ENCODE measurements at regions not wholly inside any gene's neighbourhood (a gene's known extent, or its start where the extent isn't known, plus 50 kb on each side); places are given as distances from the start of the nearest gene placed in this dataset.

- Histone ChIP-seq H2AK5ac (ENCODE audit: low read length) (no peak overlapping the region), H3K18ac (ENCODE audit: low read length) (no peak overlapping the region), H3K9ac (ENCODE audit: low read length) (no peak overlapping the region), H3K56ac (ENCODE audit: low read length) (no peak overlapping the region), H3K36me3 (ENCODE audit: control insufficient read depth, insufficient read depth, low read length) (no peaks in the 10 kb centered on the region), H3K4ac (ENCODE audit: low read depth, low read length) (no peak overlapping the region), H2BK120ac (ENCODE audit: low read depth, low read length) (no peak overlapping the region), H3K4me3 (ENCODE audit: low read length) (no peak overlapping the region), H3K4me2 (ENCODE audit: low read length) (no peak overlapping the region), H3K4me1 (ENCODE audit: control insufficient read depth, low read depth, low read length) (no peaks in the 10 kb centered on the region), H3K27me3 (ENCODE audit: insufficient read depth, low read length, poor library complexity) (no peaks in the 10 kb centered on the region), H4K5ac (ENCODE audit: low read length) (no peak overlapping the region), H2BK15ac (replicated peaks; ENCODE audit: low read depth) (no peak overlapping the region), H3K79me1 (ENCODE audit: low read length) (no peaks in the 10 kb centered on the region), H3K79me2 (ENCODE audit: control insufficient read depth, insufficient read depth, low read length) (no peaks in the 10 kb centered on the region), H4K8ac (ENCODE audit: low read depth, low read length) (no peak overlapping the region), H2BK5ac (ENCODE audit: low read length) (no peak overlapping the region), H3K23ac (ENCODE audit: low read length) (no peak overlapping the region), H3K27ac (ENCODE audit: low read depth, low read length) (no peak overlapping the region)
- WGBS (ENCODE audit: extremely low coverage, insufficient coverage, low lambda C conversion rate) = no CpG with 5 or more reads among the region's 11 CpGs
- DNase-seq = no peak
Measured at GRCh38 chr10:130409331-130409730, 273.1 kb downstream of the GLRX3 start.

DNA sequence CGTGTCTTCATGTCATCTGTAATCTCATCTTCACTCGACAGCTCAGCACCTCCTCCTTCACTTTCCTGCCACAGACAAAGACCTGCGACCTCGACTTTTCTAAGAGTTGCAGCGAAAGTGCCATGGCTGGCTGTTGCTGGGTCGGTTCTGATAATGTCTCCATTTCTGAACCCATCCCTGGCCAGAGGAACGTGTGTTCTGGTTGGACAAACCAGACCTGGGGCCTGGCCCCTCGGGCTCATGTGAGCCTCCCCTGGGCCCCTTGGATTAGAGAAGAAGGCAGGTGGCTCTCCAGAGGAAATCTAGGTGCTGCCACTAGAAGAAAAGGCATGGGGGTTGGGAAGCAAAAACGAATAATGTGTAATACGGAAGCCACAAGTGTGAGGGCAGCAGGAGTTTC lies 273.7 kb downstream of the GLRX3 start:
- DNase-seq = no peak
- H3K23ac ChIP-seq (ENCODE audit: low read length) = no peak overlapping the region
- H3K4me3 ChIP-seq (ENCODE audit: low read length) = no peak overlapping the region
- H3K79me2 ChIP-seq (ENCODE audit: control insufficient read depth, insufficient read depth, low read length) = no peaks in the 10 kb centered on the region
- no peak overlapping the region for H3K4ac ChIP-seq (ENCODE audit: low read depth, low read length)
- H3K4me1 ChIP-seq (ENCODE audit: control insufficient read depth, low read depth, low read length) = no peaks in the 10 kb centered on the region
- H3K27me3 ChIP-seq (ENCODE audit: insufficient read depth, low read length, poor library complexity) = no peaks in the 10 kb centered on the region
- no peak overlapping the region for H2AK5ac ChIP-seq (ENCODE audit: low read length)
- H3K4me2 ChIP-seq (ENCODE audit: low read length) = no peak overlapping the region
- no CpG with 5 or more reads among the region's 10 CpGs for WGBS (ENCODE audit: extremely low coverage, insufficient coverage, low lambda C conversion rate)
- H2BK120ac ChIP-seq (ENCODE audit: low read depth, low read length) = no peak overlapping the region
- H3K36me3 ChIP-seq (ENCODE audit: control insufficient read depth, insufficient read depth, low read length) = no peaks in the 10 kb centered on the region
- no peak overlapping the region for H2BK5ac ChIP-seq (ENCODE audit: low read length)
- H4K8ac ChIP-seq (ENCODE audit: low read depth, low read length) = no peak overlapping the region
- H3K18ac ChIP-seq (ENCODE audit: low read length) = no peak overlapping the region
- H3K79me1 ChIP-seq (ENCODE audit: low read length) = no peaks in the 10 kb centered on the region
- H4K5ac ChIP-seq (ENCODE audit: low read length) = no peak overlapping the region
- H3K9ac ChIP-seq (ENCODE audit: low read length) = no peak overlapping the region
- H3K56ac ChIP-seq (ENCODE audit: low read length) = no peak overlapping the region
- H2BK15ac ChIP-seq (replicated peaks; ENCODE audit: low read depth) = no peak overlapping the region
- H3K27ac ChIP-seq (ENCODE audit: low read depth, low read length) = no peak overlapping the region

- H3K27me3 ChIP-seq (ENCODE audit: insufficient read depth, low read length, poor library complexity) = no peaks in the 10 kb centered on the region
- H3K4me2 ChIP-seq (ENCODE audit: low read length) = no peak overlapping the region
- no peak overlapping the region for H2AK5ac ChIP-seq (ENCODE audit: low read length)
- no peak overlapping the region for H4K8ac ChIP-seq (ENCODE audit: low read depth, low read length)
- WGBS (ENCODE audit: extremely low coverage, insufficient coverage, low lambda C conversion rate) = no CpG with 5 or more reads among the region's 13 CpGs
- H3K79me2 ChIP-seq (ENCODE audit: control insufficient read depth, insufficient read depth, low read length) = no peaks in the 10 kb centered on the region
- H3K4me1 ChIP-seq (ENCODE audit: control insufficient read depth, low read depth, low read length) = no peaks in the 10 kb centered on the region
- H3K9ac ChIP-seq (ENCODE audit: low read length) = no peak overlapping the region
- H4K5ac ChIP-seq (ENCODE audit: low read length) = no peak overlapping the region
- no peak overlapping the region for H3K27ac ChIP-seq (ENCODE audit: low read depth, low read length)
- DNase-seq = no peak
- no peak overlapping the region for H2BK120ac ChIP-seq (ENCODE audit: low read depth, low read length)
- H3K56ac ChIP-seq (ENCODE audit: low read length) = no peak overlapping the region
- no peak overlapping the region for H3K23ac ChIP-seq (ENCODE audit: low read length)
- no peaks in the 10 kb centered on the region for H3K36me3 ChIP-seq (ENCODE audit: control insufficient read depth, insufficient read depth, low read length)
- H3K18ac ChIP-seq (ENCODE audit: low read length) = no peak overlapping the region
- H3K4ac ChIP-seq (ENCODE audit: low read depth, low read length) = no peak overlapping the region
- no peaks in the 10 kb centered on the region for H3K79me1 ChIP-seq (ENCODE audit: low read length)
- no peak overlapping the region for H2BK15ac ChIP-seq (replicated peaks; ENCODE audit: low read depth)
- H2BK5ac ChIP-seq (ENCODE audit: low read length) = no peak overlapping the region
- H3K4me3 ChIP-seq (ENCODE audit: low read length) = no peak overlapping the region
Measured at GRCh38 chr10:130411496-130412085, 275.4 kb downstream of the GLRX3 start.

DNA sequence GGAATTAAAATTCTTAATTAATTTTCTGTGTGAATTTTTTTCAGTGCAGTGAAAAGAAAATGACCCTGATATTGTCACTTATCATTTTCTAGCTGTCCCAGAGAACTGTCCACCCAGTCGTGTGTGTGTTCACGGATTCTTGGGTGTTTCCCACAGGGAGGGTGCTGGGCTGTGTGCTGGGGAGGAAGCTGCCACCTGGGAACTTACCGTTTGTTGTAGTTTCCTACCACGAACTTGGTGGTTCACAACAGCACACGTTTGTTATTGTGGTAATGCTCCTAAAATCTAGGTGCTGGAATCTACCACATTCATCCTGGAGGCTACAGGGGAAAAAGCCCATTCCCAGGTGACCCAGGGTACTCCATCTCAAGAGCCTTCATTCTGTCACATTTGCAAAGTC lies 276.1 kb downstream of the GLRX3 start:
- Histone ChIP-seq H3K18ac (ENCODE audit: low read length) (no peak overlapping the region), H3K56ac (ENCODE audit: low read length) (no peak overlapping the region), H3K4me3 (ENCODE audit: low read length) (no peak overlapping the region), H3K36me3 (ENCODE audit: control insufficient read depth, insufficient read depth, low read length) (no peaks in the 10 kb centered on the region), H3K79me2 (ENCODE audit: control insufficient read depth, insufficient read depth, low read length) (no peaks in the 10 kb centered on the region), H2AK5ac (ENCODE audit: low read length) (no peak overlapping the region), H3K79me1 (ENCODE audit: low read length) (no peaks in the 10 kb centered on the region), H2BK15ac (replicated peaks; ENCODE audit: low read depth) (no peak overlapping the region), H3K4me2 (ENCODE audit: low read length) (no peak overlapping the region), H3K9ac (ENCODE audit: low read length) (no peak overlapping the region), H3K23ac (ENCODE audit: low read length) (no peak overlapping the region), H3K27me3 (ENCODE audit: insufficient read depth, low read length, poor library complexity) (no peaks in the 10 kb centered on the region), H2BK5ac (ENCODE audit: low read length) (no peak overlapping the region), H2BK120ac (ENCODE audit: low read depth, low read length) (no peak overlapping the region), H3K4me1 (ENCODE audit: control insufficient read depth, low read depth, low read length) (no peaks in the 10 kb centered on the region), H4K5ac (ENCODE audit: low read length) (no peak overlapping the region), H4K8ac (ENCODE audit: low read depth, low read length) (no peak overlapping the region), H3K4ac (ENCODE audit: low read depth, low read length) (no peak overlapping the region), H3K27ac (ENCODE audit: low read depth, low read length) (no peak overlapping the region)
- no peak for DNase-seq
- no CpG with 5 or more reads among the region's 5 CpGs for WGBS (ENCODE audit: extremely low coverage, insufficient coverage, low lambda C conversion rate)

DNA sequence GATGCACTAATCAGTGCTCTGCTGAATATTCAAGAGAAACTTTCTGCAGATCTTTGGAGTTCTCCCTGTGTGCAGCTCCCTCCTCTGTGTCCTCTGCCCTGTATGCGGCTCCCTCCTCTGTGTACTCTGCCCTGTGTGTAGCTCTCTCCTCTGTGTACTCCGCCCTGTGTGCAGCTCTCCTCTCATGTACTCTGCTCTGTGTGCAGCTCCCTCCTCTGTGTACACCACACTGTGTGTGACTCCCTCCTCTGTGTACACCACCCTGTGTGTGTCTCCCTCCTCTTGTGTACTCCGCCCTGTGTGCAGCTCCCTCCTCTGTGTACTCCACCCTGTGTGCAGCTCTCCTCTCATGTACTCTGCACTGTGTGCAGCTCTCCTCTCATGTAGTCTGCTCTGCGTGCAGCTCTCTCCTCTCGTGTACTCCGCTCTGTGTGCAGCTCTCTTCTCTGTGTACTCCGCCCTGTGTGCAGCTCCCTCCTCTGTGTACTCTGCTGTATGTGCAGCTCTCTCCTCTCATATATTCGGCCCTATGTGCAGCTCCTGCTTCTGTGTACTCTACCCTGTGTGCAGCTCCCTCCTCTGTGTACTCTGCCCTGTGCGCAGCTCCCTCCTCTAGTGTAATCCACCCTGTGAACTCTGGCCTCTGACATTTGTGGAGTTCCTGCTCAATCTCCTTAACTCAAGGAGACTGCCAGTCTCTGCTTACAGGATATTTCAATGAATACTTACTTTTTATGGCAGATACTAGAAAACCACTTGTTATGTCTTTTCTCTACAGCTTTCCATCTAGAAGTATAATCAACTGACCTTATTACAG lies 280.4 kb downstream of the GLRX3 start:
- Histone ChIP-seq H3K56ac (ENCODE audit: low read length) (no peak overlapping the region), H3K18ac (ENCODE audit: low read length) (no peak overlapping the region), H3K27ac (ENCODE audit: low read depth, low read length) (no peak overlapping the region), H3K23ac (ENCODE audit: low read length) (no peak overlapping the region), H3K4me2 (ENCODE audit: low read length) (no peak overlapping the region), H3K79me2 (ENCODE audit: control insufficient read depth, insufficient read depth, low read length) (no peaks in the 10 kb centered on the region), H4K8ac (ENCODE audit: low read depth, low read length) (no peak overlapping the region), H3K4me3 (ENCODE audit: low read length) (no peak overlapping the region), H3K4me1 (ENCODE audit: control insufficient read depth, low read depth, low read length) (no peaks in the 10 kb centered on the region), H3K4ac (ENCODE audit: low read depth, low read length) (no peak overlapping the region), H3K27me3 (ENCODE audit: insufficient read depth, low read length, poor library complexity) (no peaks in the 10 kb centered on the region), H2BK120ac (ENCODE audit: low read depth, low read length) (no peak overlapping the region), H4K5ac (ENCODE audit: low read length) (no peak overlapping the region), H2BK15ac (replicated peaks; ENCODE audit: low read depth) (no peak overlapping the region), H2AK5ac (ENCODE audit: low read length) (no peak overlapping the region), H3K9ac (ENCODE audit: low read length) (no peak overlapping the region), H2BK5ac (ENCODE audit: low read length) (no peak overlapping the region), H3K79me1 (ENCODE audit: low read length) (no peaks in the 10 kb centered on the region), H3K36me3 (ENCODE audit: control insufficient read depth, insufficient read depth, low read length) (no peaks in the 10 kb centered on the region)
- WGBS (ENCODE audit: extremely low coverage, insufficient coverage, low lambda C conversion rate) = no CpG with 5 or more reads among the region's 9 CpGs
- DNase-seq = no peak

All from mesendoderm (in vitro differentiated cells).